Cardiac fibroblast (primary cell): ENCODE measurements at regions not wholly inside any gene's neighbourhood (a gene's known extent, or its start where the extent isn't known, plus 50 kb on each side); places are given as distances from the start of the nearest gene placed in this dataset.

ENCODE experiments used
- DNase-seq, 2 donors: peaks; one replicate each; pipeline versions ENCODE4 v3.0.0 to v3.0.0-alpha.2; 2010; ENCODE audit warnings: low read depth in 2 of 2
- H3K4me3 ChIP-seq, 2 donors: replicated peaks in 1 of 2; 1 replicate in 1 of 2; 2 replicates in 1 of 2; pipeline ENCODE4 v1.5.1; 2011; ENCODE audit warnings: low read depth in 2 of 2, low read length in 2 of 2, mild to moderate bottlenecking in 2 of 2, moderate library complexity in 1 of 2
- TF ChIP-seq, protein P1 (sequence below): IDR thresholded peaks from one replicate; pipeline ENCODE4 v1.5.1; 2011; ENCODE audit warnings: low read depth, mild to moderate bottlenecking, low read length, inconsistent platforms

DNA sequence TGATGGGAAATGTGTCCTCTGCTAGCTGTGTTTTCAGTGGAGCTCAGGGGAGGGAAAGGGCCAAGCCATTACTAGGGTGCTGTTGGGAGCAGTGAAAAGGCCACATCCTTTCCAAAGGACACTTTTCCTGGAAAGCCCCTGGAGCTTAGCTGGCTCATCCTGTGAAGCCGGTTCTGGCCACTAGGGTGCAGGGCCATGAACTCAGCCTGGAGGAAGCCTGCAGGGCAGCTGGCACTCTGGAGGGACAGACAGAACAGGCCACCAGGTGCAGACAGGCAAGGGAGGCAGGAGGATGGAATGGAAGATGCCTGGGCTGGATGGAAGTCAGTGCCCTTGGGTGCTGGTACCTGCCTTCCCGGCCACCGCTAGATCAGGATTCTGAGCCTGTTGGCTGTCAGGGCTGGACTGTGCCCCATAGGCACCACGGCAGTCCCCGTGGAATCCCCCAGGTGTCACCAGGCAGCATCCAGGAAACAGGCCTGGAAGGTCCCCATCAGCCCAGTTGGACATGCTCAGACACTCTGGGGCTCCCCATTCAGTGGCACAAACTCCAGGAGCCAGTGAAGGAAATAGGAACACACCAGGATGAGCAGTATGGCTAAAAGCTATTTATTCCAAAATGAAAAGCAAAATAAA, 76.2 kb upstream of the C2CD4B start:
- peak in 1 of 2 donors; percentile 13 for DNase-seq
- TF ChIP-seq, protein P1, sequence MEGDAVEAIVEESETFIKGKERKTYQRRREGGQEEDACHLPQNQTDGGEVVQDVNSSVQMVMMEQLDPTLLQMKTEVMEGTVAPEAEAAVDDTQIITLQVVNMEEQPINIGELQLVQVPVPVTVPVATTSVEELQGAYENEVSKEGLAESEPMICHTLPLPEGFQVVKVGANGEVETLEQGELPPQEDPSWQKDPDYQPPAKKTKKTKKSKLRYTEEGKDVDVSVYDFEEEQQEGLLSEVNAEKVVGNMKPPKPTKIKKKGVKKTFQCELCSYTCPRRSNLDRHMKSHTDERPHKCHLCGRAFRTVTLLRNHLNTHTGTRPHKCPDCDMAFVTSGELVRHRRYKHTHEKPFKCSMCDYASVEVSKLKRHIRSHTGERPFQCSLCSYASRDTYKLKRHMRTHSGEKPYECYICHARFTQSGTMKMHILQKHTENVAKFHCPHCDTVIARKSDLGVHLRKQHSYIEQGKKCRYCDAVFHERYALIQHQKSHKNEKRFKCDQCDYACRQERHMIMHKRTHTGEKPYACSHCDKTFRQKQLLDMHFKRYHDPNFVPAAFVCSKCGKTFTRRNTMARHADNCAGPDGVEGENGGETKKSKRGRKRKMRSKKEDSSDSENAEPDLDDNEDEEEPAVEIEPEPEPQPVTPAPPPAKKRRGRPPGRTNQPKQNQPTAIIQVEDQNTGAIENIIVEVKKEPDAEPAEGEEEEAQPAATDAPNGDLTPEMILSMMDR, result peak; percentile 46
- no peak overlapping the region for H3K4me3 ChIP-seq

DNA sequence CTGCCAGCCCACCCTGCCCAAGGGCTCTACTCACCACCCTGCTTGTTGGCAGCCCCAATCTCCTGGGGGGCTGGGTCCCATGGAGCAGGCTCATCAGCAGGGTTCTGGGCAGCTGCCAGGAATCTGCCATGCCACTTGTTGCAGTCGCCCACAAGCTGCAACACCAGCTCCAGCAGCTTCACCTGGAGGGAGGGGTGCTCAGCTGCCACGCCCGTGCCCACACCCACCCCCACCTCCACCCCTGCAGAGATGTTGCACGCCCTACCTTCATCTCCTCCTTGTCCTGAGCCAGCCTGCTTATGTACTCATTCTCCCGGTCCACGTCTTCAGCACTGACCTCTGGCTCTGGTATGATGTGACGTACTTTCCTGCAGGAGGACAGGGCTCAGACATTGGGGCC, 77.9 kb upstream of the C2CD4B start:
- H3K4me3 ChIP-seq, result no peak overlapping the region
- DNase-seq, result no peak
- TF ChIP-seq, protein P1, result no peak

DNA sequence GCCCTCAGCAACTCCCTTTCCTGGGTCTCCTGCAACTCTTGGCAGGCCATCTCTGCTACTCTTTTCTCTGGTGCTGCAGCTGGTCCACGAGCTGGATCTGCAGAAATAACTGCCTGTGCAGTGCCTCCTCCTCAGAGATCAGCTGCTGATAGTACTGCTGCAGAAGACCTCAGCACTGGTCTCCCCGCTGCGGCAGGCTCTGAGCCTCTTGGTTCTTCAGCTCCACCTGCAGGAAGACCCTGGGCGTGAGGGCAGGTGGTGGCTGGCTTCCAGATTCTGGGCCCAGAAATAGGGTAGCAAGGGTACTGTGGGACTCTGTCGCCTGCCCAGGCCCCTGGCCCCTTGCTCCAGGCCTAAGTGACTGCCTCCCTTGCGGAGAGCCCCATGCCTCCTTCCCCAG, 79.7 kb upstream of the C2CD4B start:
- no peak for DNase-seq
- H3K4me3 ChIP-seq, result no peak overlapping the region
- TF ChIP-seq, protein P1, result no peak

DNA sequence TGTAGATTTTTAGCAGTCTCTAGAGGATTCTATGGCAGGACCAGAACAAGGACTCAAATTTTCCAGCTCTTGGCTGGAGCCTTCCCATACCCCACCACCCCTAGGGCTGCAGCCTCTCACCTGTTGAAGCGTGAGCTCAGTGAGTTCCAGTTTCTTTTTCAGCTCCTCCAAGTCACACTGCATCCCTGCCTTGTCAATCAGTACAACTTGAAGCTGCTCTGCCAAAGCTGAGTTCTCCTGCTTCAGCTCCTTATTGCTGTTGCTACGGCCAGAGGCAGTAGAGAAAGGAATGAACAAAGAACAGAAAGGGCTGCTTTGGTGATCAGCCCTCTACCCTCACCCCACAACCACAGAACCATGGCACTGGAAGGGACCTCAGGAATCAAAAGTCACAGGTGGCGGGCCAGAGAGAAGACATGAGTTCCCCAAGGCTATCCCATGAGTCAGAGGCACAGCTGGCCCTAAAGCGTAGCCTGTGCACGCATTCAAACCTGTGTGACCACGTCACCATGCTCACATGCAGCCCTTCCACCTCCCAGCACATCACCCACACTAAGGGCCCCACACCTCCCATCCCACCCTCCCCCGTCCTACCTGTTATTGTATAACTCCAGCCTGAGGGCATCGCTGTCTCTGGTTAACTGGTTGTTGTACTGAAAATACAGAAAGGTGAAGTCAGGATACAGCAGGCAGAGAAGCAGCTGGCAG, 83.3 kb upstream of the C2CD4B start:
- TF ChIP-seq, protein P1, result no peak
- no peak overlapping the region for H3K4me3 ChIP-seq
- no peak for DNase-seq

DNA sequence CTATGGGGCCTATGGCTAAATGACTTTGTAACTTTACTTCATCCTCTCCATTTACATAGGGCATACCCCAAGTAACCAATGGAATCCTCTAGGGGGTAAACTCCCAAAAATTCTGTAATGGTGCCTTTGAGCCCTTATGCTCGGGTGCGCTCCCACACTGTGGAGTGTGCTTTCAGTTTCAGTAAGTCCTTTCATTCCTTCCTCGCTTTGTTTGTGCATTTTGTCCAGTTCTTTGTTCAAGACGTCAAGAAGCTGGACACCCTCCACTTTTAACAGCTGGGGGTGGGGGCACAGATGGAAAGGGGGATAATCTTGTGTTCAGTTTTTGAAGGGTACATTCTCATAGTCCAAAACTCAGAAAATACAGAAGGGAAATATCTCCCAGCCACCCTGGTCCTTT, 84.4 kb upstream of the C2CD4B start:
- no peak overlapping the region for H3K4me3 ChIP-seq
- TF ChIP-seq, protein P1, result no peak
- no peak for DNase-seq

DNA sequence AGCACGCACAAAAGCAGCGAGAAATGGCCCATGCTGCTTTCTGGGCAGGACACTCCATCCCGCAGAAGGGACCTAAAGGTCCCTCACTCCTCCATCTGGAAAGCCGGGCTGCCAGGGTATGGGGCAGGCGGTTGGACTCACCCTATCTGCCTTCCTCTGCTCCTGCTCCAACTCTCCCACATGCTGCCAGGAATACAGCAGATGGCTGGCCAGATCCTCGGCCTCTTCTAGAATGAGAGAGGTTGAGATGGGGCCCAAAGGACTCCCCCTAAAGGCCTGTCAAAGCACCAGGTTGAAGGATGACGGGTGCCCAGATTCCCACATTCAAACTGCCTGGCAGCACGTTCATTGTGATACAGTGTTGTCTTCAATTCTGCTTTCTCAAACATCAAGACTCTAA, 85.1 kb upstream of the C2CD4B start:
- TF ChIP-seq, protein P1, result no peak
- no peak overlapping the region for H3K4me3 ChIP-seq
- no peak for DNase-seq
